Activated naive CD4-positive, alpha-beta T cell treated with anti-CD3 and anti-CD28 coated beads, Interleukin-2, amount 10 ng/mL, durations not matched to agents 7 days and 5 days (primary cell): ENCODE measurements at regions not wholly inside any gene's neighbourhood (a gene's known extent, or its start where the extent isn't known, plus 50 kb on each side); places are given as distances from the start of the nearest gene placed in this dataset.
"Not testable (repeated sequence)": the region's sequence is repeated elsewhere in the genome, so short reads cannot be mapped to it uniquely, and the experiment has no call there.

Source experiments
- CTCF ChIA-PET: fragments of 350-600 bp; sonication (Branson Sonifier 250); formaldehyde crosslinking; loops from one replicate; lab custom pipeline; 2021; ENCODE audit warnings: antibody characterized with exemption; lab: Charles Lee
- DNase-seq: peaks from one replicate; pipeline ENCODE4 v3.0.0-alpha.2; 2020
- H3K27ac Mint-ChIP-seq: one replicate; pipeline ENCODE4 v1.8.0; 2021; ENCODE audit warnings: mild to moderate bottlenecking, moderate library complexity, mixed read lengths
- H3K27me3 Mint-ChIP-seq: one replicate; pipeline ENCODE4 v1.8.0; 2021; ENCODE audit warnings: mild to moderate bottlenecking, mixed read lengths
- H3K36me3 Mint-ChIP-seq: one replicate; pipeline ENCODE4 v1.8.0; 2021; ENCODE audit warnings: mixed read lengths
- H3K4me1 Mint-ChIP-seq: one replicate; pipeline ENCODE4 v1.8.0; 2021; ENCODE audit warnings: mixed read lengths
- H3K4me3 Mint-ChIP-seq: one replicate; pipeline ENCODE4 v1.8.0; 2021; ENCODE audit warnings: mild to moderate bottlenecking, moderate library complexity, mixed read lengths
- H3K9me3 Mint-ChIP-seq: one replicate; pipeline ENCODE4 v1.8.0; 2021; ENCODE audit warnings: mixed read lengths

DNA sequence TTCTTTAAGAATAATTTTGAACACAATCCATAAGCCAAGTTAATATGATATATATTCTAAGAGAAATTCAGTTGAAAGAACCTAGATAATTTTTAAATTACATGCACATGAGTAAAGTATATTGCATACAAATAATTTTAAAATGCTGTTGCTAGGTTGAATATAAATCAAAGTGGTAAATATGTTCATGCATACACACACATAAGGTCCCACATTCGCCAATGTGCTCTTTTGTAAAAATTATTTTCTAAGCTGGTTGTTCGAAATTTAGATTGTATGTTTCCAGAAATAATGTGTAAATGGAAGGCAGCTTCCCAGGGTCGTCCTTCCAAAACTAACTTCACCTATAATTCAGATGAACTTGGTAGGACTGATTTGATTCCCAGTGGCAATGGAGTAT, 173.7 kb upstream of the CCDC196 start:
- Mint-ChIP-seq H3K27ac (no peak overlapping the region), H3K9me3 (peaks cover 6% of the 10 kb centered on the region), H3K36me3 (no peaks in the 10 kb centered on the region), H3K27me3 (no peaks in the 10 kb centered on the region), H3K4me1 (no peaks in the 10 kb centered on the region), H3K4me3 (no peak overlapping the region)
- no peak for DNase-seq
- CTCF ChIA-PET = no interaction called here

DNA sequence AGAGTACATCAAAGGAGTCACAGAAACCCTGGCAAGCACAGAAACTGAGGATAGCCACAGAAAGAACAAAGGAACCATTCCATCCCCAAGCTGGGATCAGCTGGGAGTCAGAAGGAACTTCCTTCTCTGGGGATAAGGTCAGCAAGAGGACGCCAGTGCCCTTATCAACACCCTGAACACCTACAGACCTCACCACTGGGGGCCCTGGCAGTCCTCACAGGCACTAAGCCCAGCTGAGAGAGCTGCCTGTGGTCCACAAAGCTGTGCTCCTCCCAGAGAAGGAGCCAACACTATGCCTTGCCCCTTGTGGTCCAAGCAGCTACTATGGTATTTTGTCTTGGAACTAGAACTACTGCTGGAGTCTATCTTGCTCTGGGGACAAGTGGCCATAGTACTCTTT, 171.1 kb upstream of the CCDC196 start:
- no peaks in the 10 kb centered on the region for H3K27me3 Mint-ChIP-seq
- DNase-seq = no peak
- H3K36me3 Mint-ChIP-seq = no peaks in the 10 kb centered on the region
- H3K4me3 Mint-ChIP-seq = no peak overlapping the region
- peaks cover 11% of the 10 kb centered on the region for H3K9me3 Mint-ChIP-seq
- H3K4me1 Mint-ChIP-seq = no peaks in the 10 kb centered on the region
- CTCF ChIA-PET = no interaction called here
- H3K27ac Mint-ChIP-seq = no peak overlapping the region

DNA sequence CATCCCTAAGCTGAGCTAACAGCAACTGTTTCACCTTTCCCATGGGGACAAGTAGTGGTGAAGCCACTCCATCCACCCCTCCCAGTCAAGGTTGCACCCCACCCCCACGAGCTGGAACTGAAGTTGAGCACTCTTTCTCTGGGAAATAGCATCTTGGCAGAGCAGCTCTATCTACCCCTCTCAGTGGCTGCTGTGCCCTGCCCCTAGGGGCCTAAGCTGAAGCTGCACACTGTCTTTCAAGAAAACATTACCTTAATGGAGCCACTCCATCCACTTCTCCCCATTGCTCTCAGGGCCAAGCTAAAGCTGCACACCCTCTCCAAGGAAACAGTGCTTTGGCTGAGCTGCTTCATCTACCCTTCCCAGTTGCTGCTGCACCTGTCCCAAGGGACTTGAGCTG, 170.6 kb upstream of the CCDC196 start:
- DNase-seq = no peak
- no peak overlapping the region for H3K4me3 Mint-ChIP-seq
- no peaks in the 10 kb centered on the region for H3K4me1 Mint-ChIP-seq
- H3K27me3 Mint-ChIP-seq = no peaks in the 10 kb centered on the region
- H3K36me3 Mint-ChIP-seq = no peaks in the 10 kb centered on the region
- H3K27ac Mint-ChIP-seq = no peak overlapping the region
- H3K9me3 Mint-ChIP-seq = peaks cover 11% of the 10 kb centered on the region
- CTCF ChIA-PET = no interaction called here

- no peaks in the 10 kb centered on the region for H3K4me1 Mint-ChIP-seq
- H3K27ac Mint-ChIP-seq = no peak overlapping the region
- H3K4me3 Mint-ChIP-seq = no peak overlapping the region
- no peak for DNase-seq
- no peaks in the 10 kb centered on the region for H3K36me3 Mint-ChIP-seq
- peaks cover 7% of the 10 kb centered on the region for H3K9me3 Mint-ChIP-seq
- no peaks in the 10 kb centered on the region for H3K27me3 Mint-ChIP-seq
- CTCF ChIA-PET = no interaction called here
Observed at GRCh38 chr14:66322564-66322963, 163.6 kb upstream of the CCDC196 start.

- Mint-ChIP-seq H3K27ac (no peak overlapping the region), H3K4me1 (no peaks in the 10 kb centered on the region)
- CTCF ChIA-PET = no interaction called here
Observed at GRCh38 chr14:66330228-66330627, 155.9 kb upstream of the CCDC196 start.

GRCh38 chr14:66330916-66331315, 155.3 kb upstream of the CCDC196 start:
- no peaks in the 10 kb centered on the region for H3K4me1 Mint-ChIP-seq
- DNase-seq = no peak
- H3K27ac Mint-ChIP-seq = no peak overlapping the region
- H3K4me3 Mint-ChIP-seq = no peak overlapping the region
- no peaks in the 10 kb centered on the region for H3K27me3 Mint-ChIP-seq
- H3K36me3 Mint-ChIP-seq = no peaks in the 10 kb centered on the region
- CTCF ChIA-PET = no interaction called here
- H3K9me3 Mint-ChIP-seq = no peaks in the 10 kb centered on the region

More at GRCh38 chr14:66330228-66330627, 155.9 kb upstream of the CCDC196 start:
- DNase-seq = no peak
- Mint-ChIP-seq H3K27me3 (no peaks in the 10 kb centered on the region), H3K36me3 (no peaks in the 10 kb centered on the region), H3K9me3 (no peaks in the 10 kb centered on the region), H3K4me3 (no peak overlapping the region)

DNA sequence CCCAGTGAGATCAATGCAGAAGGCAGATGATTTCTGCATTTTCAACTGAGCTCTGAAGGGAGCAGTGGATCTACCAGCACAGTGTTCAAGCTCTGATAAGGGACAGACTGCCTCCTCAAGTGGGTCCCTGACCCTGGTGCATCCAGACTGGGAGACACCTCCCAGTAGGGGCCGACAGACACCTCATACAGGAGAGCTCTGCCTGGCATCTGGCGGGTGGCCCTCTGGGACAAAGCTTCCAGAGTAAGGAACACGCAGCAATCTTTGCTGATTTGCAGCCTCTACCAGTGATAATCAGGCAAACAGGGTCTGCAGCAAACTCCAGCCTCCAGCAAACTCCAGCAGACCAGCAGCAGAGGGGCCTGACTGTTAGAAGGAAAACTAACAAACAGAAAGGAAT, 152.9 kb upstream of the CCDC196 start:
- CTCF ChIA-PET, H3K4me1 Mint-ChIP-seq, H3K9me3 Mint-ChIP-seq, DNase-seq, H3K27me3 Mint-ChIP-seq, H3K27ac Mint-ChIP-seq, H3K36me3 Mint-ChIP-seq, H3K4me3 Mint-ChIP-seq: not testable (repeated sequence)

DNA sequence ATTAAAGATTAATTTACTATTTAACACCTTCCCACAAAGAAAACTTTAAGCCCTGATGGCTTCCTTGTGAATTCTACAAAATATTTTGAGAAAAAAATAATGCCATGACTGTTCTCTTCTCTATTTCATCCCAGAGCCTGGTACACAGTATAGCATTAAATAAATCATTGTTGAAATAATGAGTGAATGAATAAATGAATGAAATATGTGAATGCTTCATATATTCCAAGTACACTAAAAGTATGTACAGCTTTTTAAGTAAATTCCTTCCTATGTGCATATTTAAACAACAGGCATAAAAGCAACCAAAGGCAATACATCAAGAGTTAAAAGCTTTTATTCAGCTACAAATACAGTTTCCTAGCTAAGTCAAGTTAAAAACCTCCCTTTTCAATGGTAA, 144.9 kb upstream of the CCDC196 start:
- CTCF ChIA-PET = no interaction called here
- Mint-ChIP-seq H3K4me3 (no peak overlapping the region), H3K9me3 (no peaks in the 10 kb centered on the region), H3K36me3 (no peaks in the 10 kb centered on the region), H3K27me3 (no peaks in the 10 kb centered on the region), H3K27ac (no peak overlapping the region), H3K4me1 (no peaks in the 10 kb centered on the region)
- no peak for DNase-seq

DNA sequence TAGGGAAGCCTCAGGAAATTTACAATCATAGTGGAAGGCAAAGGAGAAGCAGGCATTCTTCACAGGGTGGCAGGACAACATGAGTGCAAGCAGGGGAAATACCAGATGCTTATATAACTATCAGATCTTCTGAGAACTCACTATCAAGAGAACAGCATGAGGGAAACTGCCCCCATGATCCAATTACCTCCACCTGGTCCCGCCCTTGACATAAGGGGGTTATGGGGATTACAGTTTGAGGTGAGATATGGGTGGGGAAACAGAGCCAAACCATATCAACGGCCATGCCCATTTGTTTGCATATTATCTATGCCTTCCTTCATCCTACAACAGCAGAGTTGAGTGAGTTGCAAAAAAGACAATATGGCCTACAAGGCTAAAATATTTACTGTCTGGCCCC, 140.2 kb upstream of the CCDC196 start:
- no peaks in the 10 kb centered on the region for H3K4me1 Mint-ChIP-seq
- no peaks in the 10 kb centered on the region for H3K27me3 Mint-ChIP-seq
- peaks cover 1% of the 10 kb centered on the region for H3K9me3 Mint-ChIP-seq
- no peak overlapping the region for H3K27ac Mint-ChIP-seq
- no peaks in the 10 kb centered on the region for H3K36me3 Mint-ChIP-seq
- H3K4me3 Mint-ChIP-seq = no peak overlapping the region
- DNase-seq = no peak
- CTCF ChIA-PET = no interaction called here

DNA sequence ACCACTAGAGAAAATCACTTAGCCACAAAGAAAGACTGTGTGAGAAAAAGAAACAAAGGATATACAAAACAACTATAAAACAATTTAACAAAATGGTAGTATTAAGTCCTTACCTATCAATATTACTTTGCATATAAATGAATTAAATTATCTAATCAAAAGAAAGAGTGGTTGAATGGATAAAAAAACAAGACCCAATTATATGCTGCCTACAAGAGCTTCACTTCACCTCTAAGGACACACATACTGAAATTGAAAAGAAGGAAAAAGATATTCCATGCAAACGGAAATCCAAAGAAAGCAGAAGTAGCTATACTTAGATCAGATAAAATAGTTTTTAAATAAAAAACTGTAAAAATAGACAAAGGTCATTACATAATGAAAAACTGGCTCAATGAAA, 134.9 kb upstream of the CCDC196 start:
- no peak overlapping the region for H3K27ac Mint-ChIP-seq
- CTCF ChIA-PET = no interaction called here
- H3K9me3 Mint-ChIP-seq = peaks cover 1% of the 10 kb centered on the region

GRCh38 chr14:66359500-66359899, 126.7 kb upstream of the CCDC196 start:
- Mint-ChIP-seq H3K4me3 (no peak overlapping the region), H3K36me3 (no peaks in the 10 kb centered on the region), H3K27me3 (peaks cover 26% of the 10 kb centered on the region), H3K9me3 (no peaks in the 10 kb centered on the region), H3K4me1 (no peaks in the 10 kb centered on the region), H3K27ac (no peak overlapping the region)
- DNase-seq = no peak
- CTCF ChIA-PET = interaction anchor here (0.5 to 6.2 kb wide), 26 partner anchors 9 to 1468 kb away, joined by 3 to 56 read pairs (median 4); partner anchors contain the start of genes ATP6V1D and EIF2S1

More for the DNA sequence above, 134.9 kb upstream of the CCDC196 start:
- DNase-seq = no peak
- no peak overlapping the region for H3K4me3 Mint-ChIP-seq
- H3K36me3 Mint-ChIP-seq = no peaks in the 10 kb centered on the region
- peaks cover 5% of the 10 kb centered on the region for H3K27me3 Mint-ChIP-seq
- H3K4me1 Mint-ChIP-seq = no peaks in the 10 kb centered on the region

DNA sequence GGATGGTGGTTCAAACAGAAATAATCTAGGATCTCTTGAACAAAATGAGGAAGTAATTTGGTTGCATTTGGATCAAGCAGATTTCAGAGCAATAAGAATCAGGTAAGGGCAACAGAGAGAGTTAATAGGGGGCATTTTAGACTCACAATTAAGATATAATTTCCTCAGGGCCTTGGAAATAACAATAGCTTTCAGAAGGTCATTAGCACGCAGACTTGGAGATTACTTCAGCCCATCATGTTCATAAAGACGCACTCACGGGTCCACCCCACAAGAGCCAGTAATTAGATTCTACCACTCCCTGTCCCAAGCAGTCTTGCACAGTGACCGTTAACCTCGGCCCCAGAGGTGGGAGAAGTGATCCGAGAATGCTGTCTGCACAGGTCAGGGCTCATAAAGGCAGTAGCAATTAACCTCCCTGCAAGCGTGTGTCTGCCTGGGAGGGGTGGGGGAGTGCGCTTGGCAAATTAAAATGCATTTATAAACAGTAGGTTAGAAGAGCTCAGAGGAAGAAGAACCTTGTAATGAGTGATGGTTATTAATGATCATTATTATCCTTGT, 125.7 kb upstream of the CCDC196 start:
- CTCF ChIA-PET = interaction anchor here (0.8 to 6.2 kb wide), 16 partner anchors 8 to 1468 kb away, joined by 3 to 56 read pairs (median 6); partner anchors contain the start of genes ATP6V1D and EIF2S1
- no peaks in the 10 kb centered on the region for H3K9me3 Mint-ChIP-seq
- no peaks in the 10 kb centered on the region for H3K36me3 Mint-ChIP-seq
- H3K4me1 Mint-ChIP-seq = no peaks in the 10 kb centered on the region
- H3K4me3 Mint-ChIP-seq = no peak overlapping the region
- H3K27me3 Mint-ChIP-seq = peaks cover 23% of the 10 kb centered on the region
- no peak overlapping the region for H3K27ac Mint-ChIP-seq
- no peak for DNase-seq

DNA sequence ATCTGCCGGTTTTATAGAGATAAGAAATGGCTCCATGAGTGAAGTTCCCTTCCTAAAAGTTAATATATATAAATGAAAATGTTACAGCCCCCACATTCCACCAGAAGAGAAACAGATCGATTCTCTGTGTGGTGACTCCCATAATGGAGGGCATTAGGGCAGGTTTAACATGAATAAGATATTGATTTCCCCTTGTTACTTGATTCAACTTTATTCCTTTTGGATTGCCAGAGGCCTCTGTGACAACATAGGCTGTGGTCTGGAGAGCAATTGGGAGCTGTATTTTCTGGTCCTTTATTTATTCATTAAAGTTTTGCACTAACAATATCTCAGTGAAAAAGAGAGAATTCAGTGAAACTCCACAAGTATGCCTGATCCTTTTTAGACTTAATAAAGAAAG, 125.2 kb upstream of the CCDC196 start:
- DNase-seq = no peak
- H3K4me1 Mint-ChIP-seq = no peaks in the 10 kb centered on the region
- H3K27ac Mint-ChIP-seq = no peak overlapping the region
- no peaks in the 10 kb centered on the region for H3K36me3 Mint-ChIP-seq
- peaks cover 21% of the 10 kb centered on the region for H3K27me3 Mint-ChIP-seq
- H3K9me3 Mint-ChIP-seq = no peaks in the 10 kb centered on the region
- H3K4me3 Mint-ChIP-seq = no peak overlapping the region
- CTCF ChIA-PET = interaction anchor here (1.9 to 6.2 kb wide), 4 partner anchors 12 to 263 kb away, joined by 5 to 56 read pairs (median 9); no protein-coding TSS in a partner anchor

GRCh38 chr14:66365388-66365787, 120.8 kb upstream of the CCDC196 start:
- CTCF ChIA-PET = no interaction called here
- no peak overlapping the region for H3K27ac Mint-ChIP-seq
- no peaks in the 10 kb centered on the region for H3K36me3 Mint-ChIP-seq
- H3K4me1 Mint-ChIP-seq = no peaks in the 10 kb centered on the region
- no peaks in the 10 kb centered on the region for H3K9me3 Mint-ChIP-seq
- no peak overlapping the region for H3K4me3 Mint-ChIP-seq
- no peak for DNase-seq
- peaks cover 8% of the 10 kb centered on the region for H3K27me3 Mint-ChIP-seq

GRCh38 chr14:66369157-66369697, 116.9 kb upstream of the CCDC196 start:
- no peak overlapping the region for H3K27ac Mint-ChIP-seq
- no peaks in the 10 kb centered on the region for H3K27me3 Mint-ChIP-seq
- H3K4me3 Mint-ChIP-seq = no peak overlapping the region
- H3K9me3 Mint-ChIP-seq = no peaks in the 10 kb centered on the region
- no peaks in the 10 kb centered on the region for H3K36me3 Mint-ChIP-seq
- no peak for DNase-seq
- H3K4me1 Mint-ChIP-seq = no peaks in the 10 kb centered on the region
- CTCF ChIA-PET = interaction anchor here (0.6 to 2.5 kb wide), 3 partner anchors 9 to 1516 kb away, joined by 3 to 8 read pairs (median 7); no protein-coding TSS in a partner anchor
